Stimulated activated CD4-positive, alpha-beta T cell treated with anti-CD3 and anti-CD28 coated beads, Interleukin-4, amount 100 ng/mL, for 24 hours (primary cell): ENCODE measurements at regions not wholly inside any gene's neighbourhood (a gene's known extent, or its start where the extent isn't known, plus 50 kb on each side); places are given as distances from the start of the nearest gene placed in this dataset.
"Not testable (repeated sequence)": the region's sequence is repeated elsewhere in the genome, so short reads cannot be mapped to it uniquely, and the experiment has no call there.

Experiments
- DNase-seq: peaks from one replicate; pipeline ENCODE4 v3.0.0-alpha.2; 2020

GRCh38 chr6:163895162-163895561 is 480.6 kb downstream of the QKI start:
- DNase-seq: no peak

DNA sequence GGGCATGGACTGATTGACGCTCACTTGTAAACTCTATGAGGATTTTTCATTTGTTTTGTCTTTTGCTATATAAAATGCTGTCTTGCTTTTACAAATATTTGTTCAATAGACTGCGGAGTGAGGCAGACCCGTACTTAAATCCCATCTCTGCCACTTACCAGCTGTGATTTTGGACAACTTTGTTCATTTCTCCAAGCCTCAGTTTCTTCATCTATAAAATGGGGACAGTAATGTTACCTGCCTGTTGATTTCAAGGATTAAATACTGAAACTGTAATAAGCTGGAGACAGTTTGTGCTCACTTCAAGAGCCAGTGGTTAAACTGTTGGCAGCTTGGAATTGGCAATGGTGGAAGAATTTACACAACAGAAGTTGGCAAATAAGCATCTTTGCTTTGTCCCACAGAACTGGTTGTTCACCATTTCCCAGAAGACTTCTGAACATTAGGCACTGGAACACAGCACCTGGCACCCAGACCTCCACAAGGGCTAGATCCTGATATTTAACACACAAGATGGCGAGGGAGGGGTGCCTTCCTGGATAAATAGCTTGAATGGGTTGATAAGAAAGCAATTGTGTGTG is 479.2 kb downstream of the QKI start:
- no peak for DNase-seq

DNA sequence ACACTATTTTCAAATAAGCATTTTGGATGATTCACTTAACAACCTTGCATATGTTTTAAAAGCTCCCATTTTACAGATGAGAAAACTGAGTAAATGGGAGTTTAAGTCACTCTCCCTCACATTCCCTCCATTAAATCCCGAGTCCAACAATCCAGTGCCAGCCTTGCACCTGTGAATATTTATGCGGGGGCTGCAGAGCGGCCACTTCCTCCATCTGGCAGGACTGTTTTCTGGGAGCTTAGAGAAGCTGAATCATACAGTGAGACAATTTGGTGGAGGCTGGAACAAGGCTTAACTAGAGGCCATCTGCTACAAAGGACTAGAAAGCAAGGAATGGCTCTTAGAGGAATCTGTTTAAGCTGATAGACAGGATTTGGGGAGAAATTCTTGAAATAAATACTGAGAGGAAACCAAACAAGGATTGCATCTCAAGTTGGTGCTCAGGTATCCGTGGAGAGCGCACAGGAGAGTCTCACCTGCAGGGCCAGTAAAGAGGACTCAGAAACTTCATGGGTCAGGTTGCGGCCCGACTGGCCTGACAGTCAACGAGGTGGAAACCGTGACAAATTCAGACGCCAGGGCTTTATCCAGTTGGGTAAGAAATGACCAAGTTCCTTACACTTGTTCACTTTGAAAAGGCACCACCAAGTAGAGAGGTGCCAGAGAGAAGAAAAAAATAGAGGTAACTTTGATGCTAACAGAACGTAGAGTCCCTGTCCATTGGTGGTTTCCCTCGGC is 478.5 kb downstream of the QKI start:
- no peak for DNase-seq

GRCh38 chr6:163889904-163890514 is 475.5 kb downstream of the QKI start:
- DNase-seq: no peak

GRCh38 chr6:163888030-163888819 is 473.7 kb downstream of the QKI start:
- DNase-seq: no peak

DNA sequence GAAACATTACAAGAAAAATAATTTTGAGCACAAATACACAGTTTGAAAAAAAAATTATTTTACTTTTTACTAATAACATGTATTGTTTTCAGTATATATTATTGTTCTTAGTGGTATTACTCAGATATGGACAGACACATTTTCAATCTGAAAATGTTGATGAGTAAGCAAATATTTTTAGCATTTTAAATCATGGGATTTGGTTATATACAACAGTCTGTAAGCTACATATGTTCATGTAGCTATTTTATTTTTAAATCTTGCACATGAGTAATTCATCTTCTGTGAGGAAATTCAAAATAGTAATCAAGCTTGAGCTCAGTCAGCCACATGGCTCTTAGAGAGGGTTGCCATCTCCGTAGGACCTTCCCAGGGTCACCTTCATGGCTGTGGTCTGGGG is 471.9 kb downstream of the QKI start:
- DNase-seq: no peak

DNA sequence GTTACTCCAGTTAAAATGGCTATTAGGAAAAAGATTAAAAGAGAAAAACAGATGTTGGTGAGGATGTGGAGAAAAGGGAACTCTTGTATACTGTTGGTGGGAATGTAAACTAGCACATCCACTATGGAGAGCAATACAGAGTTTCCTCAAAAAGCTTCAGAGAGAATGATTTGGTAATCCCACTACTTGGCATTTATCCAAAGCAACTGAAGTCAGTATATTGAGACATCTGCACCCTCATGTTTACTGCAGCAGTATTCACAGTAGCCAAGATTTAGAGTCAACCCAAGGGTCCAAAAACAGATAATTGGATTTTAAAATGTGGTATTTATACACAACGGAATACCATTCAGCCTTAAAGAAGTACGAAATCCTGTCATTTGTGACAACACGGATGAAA is 469.5 kb downstream of the QKI start:
- no peak for DNase-seq

DNA sequence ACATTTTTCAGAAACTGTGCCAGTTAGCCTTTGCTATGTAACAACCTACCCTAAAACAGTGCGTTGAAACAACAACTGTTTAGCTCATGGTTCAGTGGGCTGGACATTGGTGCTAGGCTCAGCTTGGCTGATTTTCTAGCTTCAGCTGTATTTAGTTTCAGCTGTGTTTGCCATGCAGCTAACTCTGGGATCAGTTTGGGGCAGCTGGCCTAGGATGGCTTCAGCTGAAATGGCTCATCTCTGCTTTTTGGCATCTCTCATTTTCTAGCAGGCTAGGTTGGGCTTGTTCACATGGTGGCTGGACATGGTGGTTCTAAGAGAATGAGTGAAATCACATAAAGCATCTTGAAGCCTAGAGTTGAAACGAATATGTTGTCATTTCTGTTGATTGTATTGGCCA is 464.2 kb downstream of the QKI start:
- DNase-seq: no peak

GRCh38 chr6:163877877-163878639 is 463.5 kb downstream of the QKI start:
- no peak for DNase-seq

GRCh38 chr6:163876391-163876790 is 461.9 kb downstream of the QKI start:
- DNase-seq: no peak

DNA sequence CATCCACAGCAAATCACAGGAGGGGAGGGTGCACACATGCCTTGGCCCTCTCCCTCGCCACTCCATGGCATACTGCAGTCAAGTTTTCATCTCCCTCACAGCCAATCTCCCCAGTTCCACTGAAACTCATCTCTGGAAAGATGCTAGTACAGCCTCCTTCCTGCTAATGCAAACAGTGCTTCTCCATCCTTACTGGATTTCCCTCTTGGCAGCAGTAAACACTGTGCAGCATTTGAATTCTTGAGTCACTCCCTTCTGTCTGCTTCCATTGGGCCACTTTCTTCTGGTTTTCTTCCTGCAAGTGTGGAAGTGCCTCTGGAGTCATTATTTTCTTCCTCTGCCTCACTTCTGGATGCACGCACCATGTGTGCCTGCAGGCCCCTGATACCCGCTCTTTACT is 460.3 kb downstream of the QKI start:
- DNase-seq: no peak

DNA sequence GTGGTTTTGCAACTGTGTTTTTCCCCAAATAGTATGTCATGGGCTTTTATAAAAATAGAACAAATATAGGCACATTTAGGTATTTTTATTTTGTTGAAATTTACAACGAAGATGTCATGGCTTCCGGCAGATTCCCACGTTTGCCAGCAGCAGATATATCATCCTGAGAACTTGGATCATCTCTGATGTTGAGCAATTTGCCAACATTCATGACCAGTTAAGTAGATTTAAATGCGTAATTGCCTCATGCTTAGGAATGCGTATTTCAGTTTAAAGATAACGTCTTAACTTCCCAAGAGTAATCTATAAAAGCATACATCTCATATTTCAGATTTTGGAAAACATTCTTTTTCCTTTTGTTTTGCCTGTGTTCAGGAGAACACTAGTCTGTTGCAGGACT is 457.8 kb downstream of the QKI start:
- DNase-seq: no peak

- DNase-seq: no peak
Measured at GRCh38 chr6:163871616-163872015, 457.1 kb downstream of the QKI start.

- no peak for DNase-seq
Measured at GRCh38 chr6:163867518-163868292, 453.2 kb downstream of the QKI start.

GRCh38 chr6:163866192-163866591 is 451.7 kb downstream of the QKI start:
- no peak for DNase-seq

GRCh38 chr6:163863565-163863964 is 449.0 kb downstream of the QKI start:
- DNase-seq: no peak

GRCh38 chr6:163862701-163863100 is 448.2 kb downstream of the QKI start:
- DNase-seq: no peak

DNA sequence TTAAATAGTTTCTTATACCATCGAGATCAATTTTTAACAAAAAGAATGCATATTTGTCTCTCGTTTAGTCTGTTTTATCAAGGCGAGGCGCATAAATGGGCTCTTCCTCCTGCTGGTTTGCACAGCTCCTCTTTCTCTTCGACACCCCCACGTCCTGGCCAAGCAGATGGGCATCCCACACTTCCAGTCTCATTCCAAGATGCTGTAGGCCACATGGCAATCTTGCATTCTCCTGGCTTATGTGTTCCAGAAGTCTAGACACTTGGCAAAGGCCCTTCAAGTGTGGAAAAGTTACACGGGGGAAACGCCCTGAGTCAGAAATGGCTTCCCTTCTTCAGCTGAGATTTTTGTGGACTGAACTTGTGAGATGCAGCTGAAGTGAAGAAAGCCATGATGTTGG is 447.1 kb downstream of the QKI start:
- no peak for DNase-seq

DNA sequence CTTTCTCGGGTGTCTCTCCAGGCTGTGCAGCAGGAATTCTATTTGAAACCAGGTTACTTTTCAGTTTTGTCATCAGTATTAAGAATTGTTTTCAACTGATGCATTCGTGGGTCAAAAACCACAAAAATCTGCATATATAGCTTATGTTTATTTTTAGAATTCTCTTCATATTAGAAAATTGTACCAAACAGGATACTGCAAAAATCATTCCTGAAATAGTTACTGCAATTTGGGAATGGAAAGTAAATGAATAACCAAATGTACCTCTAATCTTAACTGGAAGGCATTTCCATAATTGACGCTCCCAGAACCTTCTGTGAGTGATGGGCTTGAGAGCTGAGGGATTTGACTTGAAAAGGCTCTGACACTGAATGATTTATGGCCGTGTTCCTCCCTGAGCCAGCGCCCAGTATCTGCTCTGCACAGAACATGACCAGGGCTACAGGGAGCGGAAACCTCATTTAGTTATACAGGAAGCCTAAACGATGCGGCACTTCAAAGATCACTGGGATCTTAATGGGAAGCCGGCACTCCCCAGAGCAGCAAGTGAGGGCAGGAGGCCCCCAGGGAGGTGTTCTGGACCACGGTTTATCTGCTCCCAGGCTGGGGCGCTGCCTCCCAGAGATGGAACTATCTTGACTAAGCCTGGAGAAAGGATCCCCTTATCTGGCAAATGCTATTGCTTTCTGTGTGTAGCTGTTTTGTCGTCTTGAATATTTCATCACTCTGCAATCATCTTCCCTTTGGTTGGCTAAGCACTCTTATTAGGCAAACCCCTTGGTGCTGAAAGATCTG is 446.0 kb downstream of the QKI start:
- DNase-seq: no peak

DNA sequence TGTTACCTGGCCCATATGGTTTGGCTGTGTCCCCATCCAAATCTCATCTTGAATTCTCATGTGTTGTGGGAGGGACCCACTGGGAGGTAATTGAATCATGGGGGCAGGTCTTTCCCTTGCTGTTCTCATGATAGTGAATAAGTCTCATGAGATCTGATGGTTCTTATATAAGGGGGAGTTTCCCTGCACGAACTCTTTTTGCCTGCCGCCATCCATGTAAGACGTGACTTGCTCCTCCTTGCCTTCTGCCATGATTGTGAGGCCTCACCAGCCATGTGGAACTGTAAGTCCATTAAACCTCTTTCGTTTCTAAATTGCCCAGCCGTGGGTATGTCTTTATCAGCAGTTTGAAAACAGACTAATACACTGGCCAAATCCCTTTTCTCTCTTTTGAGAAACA is 444.4 kb downstream of the QKI start:
- not testable (repeated sequence) for DNase-seq

DNA sequence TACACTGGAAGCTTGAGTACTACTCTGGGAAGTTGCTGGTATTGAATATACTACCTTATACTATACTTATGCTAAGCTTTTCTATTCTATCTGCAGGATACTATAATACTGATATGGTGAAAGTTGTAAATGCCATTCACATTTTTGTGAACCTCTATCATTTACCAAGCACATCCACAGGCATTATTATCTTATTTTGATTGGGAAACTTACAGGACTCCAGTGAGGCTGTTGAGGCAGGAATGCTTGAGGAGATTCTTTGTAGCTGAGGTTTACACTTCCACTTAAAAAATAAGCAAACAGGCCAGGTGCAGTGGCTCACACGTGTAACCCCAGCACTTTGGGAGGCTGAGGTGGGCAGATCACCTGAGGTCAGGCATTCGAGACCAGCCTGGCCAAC is 442.9 kb downstream of the QKI start:
- DNase-seq: no peak
